ENCODE measurements at regions not wholly inside any gene's neighbourhood (a gene's known extent, or its start where the extent isn't known, plus 50 kb on each side); places are given as distances from the start of the nearest gene placed in this dataset.
A peak's percentile ranks its signal among the peaks of the same experiment; 100 is the strongest.

DNA sequence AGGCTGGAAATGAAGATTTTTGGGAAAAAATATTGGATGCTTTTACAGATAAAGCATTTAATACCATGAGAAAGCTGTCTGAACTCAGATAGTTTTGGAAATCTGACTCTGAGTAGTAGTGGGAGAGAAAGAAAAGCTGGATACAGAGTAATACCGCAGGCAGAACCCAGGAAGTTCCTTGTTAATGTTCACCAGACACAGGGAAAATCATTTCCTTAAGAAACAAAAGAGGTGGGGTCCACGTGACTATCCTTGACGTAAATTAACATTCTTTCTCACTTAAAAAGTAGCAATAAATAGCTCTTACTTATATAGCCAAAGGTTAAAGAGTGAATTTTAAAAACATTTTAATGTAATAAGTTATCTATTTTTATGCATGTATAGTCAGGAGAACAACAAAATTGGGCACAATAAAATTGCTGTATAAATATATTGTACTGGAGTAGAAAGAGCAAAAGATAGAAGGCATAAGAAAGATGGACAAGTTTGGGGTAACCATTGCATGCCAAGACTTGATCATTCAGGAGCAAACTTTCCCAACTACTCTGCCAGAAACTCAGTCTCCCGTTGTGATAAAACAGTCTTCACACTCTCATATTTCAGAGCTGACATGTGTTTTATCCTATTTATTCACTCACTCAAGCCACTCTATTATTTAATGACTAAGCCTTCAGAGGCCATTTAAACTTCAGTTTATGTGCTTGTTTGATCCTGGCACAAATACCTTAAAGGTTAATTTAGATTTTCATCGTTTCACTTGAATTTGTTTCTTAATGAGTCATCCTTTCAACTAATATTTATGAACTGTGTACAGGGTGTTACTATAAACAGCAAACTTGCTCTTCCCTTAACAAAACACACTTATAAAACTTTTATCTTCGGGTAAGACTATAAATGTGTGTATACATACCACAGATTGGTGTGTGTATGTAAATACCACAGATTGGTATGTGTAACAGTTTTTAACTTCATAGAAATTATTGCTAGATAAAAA, 143.1 kb downstream of the GNAI1 start:
- DNase-seq (ENCODE audit: low read depth in 1 of 2, low spot score in 1 of 2) = peak; percentile 26 to 42

More for the DNA sequence above, 143.1 kb downstream of the GNAI1 start:
- TF ChIP-seq JUND (IDR thresholded peaks at IDR 0.05; ENCODE audit: low read depth) = peak; percentile 91
- in situ Hi-C loops (cut with HindIII; ENCODE audit: low pct_unique_long_range_greater_than_20kb, low sequenced_read_pairs) = no loop called here

Measured in T47D (cell line).